HG02642 (cell line): ENCODE measurements at regions not wholly inside any gene's neighbourhood (a gene's known extent, or its start where the extent isn't known, plus 50 kb on each side); places are given as distances from the start of the nearest gene placed in this dataset.

ENCODE experiments used
- ATAC-seq: cut with Tn5 transposase; IDR thresholded peaks from one replicate; pipeline ENCODE4 v1.9.1; 2021; ENCODE audit warnings: mild to moderate bottlenecking; ENCODE audit not compliant: unreplicated experiment, poor library complexity

DNA sequence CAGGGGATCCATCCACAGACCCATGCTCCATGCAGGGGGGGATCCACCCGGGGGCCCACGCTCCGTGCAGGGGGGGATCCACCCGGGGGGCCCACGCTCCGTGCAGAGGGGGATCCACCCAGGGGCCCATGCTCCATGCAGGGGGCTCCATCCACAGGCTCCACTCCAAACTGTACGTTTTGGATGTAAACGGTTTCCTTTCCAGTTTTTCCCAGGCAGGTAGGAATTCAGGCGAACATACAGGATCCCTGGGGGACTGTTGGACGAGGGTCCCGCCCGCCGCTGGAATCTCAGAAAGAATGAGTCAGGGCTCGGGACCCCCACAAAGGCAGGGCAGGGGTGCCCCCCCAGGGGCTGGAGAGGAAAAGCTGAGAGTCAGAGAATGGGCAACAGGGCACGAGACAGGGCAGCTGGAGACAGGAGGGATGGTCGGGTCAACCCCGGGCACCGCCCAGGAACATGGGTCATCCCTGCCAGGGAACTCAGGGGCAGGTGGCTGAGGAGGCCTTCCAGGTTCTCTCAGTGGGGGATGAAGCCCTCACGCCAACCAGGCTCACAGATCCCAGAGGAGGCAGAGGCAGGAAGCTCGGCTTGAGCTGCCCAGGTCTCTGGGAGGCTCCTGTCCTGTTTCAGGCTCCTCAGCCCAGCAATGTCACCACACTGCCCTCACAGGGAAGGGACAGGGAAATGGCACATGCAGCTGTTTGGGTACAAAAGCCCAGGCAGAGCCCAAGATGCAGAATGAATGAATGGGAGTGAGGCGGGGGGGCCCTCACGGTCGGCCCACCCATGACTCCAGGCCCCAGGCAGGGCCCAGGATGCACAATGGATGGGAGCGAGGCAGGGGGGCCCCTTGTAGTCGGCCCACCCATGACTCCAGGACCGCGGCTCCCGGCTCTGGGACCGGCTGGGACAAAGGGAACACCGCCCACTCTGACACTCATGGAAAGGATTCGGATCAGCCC lies 200.2 kb downstream of the BRD1 start:
- ATAC-seq: no peak

GRCh38 chr22:49626361-49627216 lies 201.1 kb downstream of the BRD1 start:
- no peak for ATAC-seq

DNA sequence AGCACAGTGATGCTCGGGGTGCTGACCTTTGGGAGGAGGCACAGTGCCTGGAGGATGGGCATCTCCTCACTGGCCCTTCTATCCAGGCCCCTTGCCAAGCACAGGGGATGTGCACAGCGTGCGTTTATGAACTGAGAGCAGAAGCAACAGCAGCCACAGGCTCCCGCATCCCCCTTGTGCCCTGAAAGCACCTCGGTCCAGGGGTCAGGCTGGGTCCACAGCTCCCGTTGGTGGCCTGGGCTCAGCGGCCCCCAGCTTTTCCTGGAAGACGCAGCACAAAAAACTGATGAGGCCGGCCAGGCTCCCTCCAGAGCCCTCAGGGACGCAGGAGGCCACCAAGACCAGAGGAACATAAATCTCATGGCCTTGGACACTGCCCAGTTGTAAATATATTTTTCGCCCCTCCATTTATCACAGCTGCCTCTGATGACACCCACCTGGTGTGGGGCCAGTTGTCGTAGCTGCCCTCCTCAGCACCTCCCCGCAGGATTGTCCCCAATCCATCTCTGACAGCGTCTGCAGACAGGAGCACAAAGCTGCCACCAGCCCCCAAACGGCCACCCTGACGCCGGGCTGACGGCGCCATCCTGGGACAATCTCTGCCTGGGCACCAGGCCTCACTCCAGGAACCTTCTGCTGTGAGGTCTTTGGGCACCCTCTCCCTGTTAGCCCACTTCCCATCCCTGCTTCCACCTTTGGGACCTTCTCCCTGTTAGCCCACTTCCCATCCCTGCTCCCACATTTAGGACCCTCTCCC lies 203.1 kb downstream of the BRD1 start:
- ATAC-seq: no peak

- ATAC-seq: no peak
These were observed 204.0 kb downstream of the BRD1 start for GRCh38 chr22:49623715-49624114.

DNA sequence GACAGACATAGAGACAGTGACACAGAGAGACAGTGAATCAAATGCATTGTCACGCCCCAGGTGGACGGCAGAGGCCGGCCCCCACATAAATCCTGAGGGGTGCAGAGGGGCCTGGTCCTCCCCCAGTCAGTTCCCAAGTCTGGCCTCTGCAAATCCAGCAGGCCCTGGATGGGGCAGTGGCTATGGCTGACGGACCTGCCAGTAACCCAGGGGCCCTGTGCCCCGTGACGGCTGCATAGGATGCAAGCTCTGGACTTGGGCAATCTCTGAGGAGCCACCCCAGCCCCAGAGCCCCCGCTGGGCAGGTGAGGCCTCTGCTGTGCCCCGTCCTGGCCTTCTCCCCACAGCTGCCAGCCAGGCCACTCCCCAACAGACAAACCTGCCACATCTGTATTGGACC lies 204.5 kb downstream of the BRD1 start:
- ATAC-seq: no peak

DNA sequence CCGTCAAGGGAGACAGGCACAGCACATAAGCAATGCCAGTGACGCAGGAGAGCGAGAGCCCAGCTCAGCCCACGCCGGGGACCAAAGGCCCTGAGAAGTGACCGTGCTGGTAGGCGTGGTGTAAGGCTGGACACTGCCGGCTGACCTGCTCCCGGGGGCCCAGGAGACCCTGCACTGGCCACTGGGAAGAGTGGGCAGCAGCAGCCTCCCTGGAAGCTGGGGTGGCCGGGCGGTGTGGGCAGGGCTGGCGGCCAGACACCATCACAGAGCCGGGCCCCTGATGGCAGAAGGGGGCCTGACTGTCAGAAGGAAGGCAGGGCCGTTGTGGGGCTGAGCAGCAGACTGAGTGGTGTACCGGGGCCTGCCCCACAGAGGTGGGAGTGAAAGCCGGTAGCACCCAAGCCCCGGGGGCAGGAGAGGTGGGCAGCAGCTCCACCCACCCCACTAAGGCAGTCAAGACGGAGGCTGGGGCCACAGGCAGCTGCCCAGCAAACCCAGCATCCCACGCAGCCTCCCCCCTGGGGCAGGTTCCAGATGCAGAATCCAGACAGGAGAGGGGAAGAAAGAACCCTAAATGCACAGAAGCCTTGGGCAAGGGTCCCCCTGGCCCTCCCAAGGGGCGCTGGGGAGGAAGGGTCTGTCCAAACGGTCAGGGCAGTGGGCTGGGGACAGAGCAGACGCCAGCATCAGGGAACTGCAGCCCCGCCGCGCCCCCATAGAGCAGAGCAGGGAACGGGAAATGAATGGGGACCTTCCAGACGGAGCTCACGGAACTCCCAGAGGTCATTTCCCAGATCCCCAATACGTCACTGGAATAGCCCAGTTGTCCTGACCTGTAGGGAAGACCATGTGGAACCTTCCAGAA lies 205.2 kb downstream of the BRD1 start:
- ATAC-seq: no peak

GRCh38 chr22:49621601-49622210 lies 206.0 kb downstream of the BRD1 start:
- no peak for ATAC-seq

- no peak for ATAC-seq
These were observed 207.0 kb downstream of the BRD1 start for GRCh38 chr22:49620666-49621065.

GRCh38 chr22:49620003-49620556 lies 207.6 kb downstream of the BRD1 start:
- ATAC-seq: no peak

GRCh38 chr22:49619301-49619700 lies 208.4 kb downstream of the BRD1 start:
- ATAC-seq: no peak

GRCh38 chr22:49618677-49618953 lies 209.1 kb downstream of the BRD1 start:
- ATAC-seq: no peak

DNA sequence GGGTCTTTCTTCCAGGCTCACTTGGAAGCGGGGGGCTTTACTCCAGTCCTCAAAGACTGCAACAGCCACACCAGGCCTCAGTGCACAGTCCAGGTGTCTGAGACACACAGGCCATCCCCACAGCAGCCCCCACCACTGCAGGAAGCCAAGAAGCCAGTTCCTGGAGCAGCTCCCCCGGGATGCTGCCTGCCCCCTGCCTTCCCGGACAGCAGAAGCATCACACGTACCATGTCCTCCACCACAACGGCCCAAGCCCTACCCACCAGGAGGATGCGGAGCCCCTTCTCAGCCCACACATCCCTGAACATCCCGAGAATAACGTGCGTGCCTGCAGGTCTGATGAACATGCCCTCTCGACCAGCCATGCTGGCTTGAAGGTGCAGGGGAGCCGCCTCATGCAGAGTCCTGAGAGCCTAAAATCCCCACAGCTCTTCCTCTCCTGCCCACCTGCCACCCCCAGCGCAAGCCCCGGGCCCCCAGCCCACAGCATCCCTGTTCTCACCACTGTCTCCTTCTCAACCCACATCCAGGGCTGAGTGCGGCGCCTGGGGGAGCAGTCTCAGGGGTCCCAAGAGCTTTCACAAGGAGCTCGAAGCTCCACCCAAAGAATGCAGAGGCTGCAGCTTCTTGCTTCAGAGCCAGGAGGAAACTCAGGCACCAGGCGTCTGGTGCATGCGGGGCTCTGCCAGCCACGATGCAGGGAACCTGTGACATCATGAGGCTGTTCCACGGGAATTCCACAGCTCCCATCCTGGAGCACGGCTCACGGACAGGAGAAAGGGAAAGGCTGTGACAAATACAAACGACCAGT lies 209.6 kb downstream of the BRD1 start:
- no peak for ATAC-seq

DNA sequence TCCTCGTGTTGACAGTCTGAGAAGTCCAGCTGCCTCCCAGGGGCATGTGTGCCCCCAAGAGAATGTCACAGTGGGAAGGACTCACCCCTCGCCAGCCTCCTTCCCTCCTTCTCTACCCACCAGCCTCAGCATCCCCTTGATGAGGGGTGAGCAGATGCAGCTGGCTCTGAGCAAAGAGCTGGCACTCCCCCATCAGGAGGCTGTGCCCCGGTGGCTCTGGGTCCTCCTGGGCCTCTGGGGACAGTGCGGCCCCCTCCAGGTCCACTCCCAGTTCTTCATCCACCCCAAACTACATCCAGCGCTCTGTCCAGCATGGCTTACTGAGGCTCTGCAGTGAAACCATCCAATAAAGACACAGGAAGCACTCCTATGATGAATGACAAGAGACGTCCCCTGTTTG lies 210.4 kb downstream of the BRD1 start:
- no peak for ATAC-seq

- ATAC-seq: no peak
These were observed 211.1 kb downstream of the BRD1 start for GRCh38 chr22:49616356-49617231.

GRCh38 chr22:49614966-49615965 lies 212.4 kb downstream of the BRD1 start:
- no peak for ATAC-seq
